T-helper 2 cell treated with Interferon-gamma antibody and Interleukin-4, amounts not matched to agents 5 μg/mL and 100 μg/mL, for 36 hours (primary cell): ENCODE measurements at regions not wholly inside any gene's neighbourhood (a gene's known extent, or its start where the extent isn't known, plus 50 kb on each side); places are given as distances from the start of the nearest gene placed in this dataset.

Experiments used
- DNase-seq: peaks from one replicate; pipeline ENCODE4 v3.0.0; 2021; ENCODE audit warnings: low spot score
- H3K27ac Mint-ChIP-seq: one replicate; pipeline ENCODE4 v1.8.0; 2021; ENCODE audit warnings: mild to moderate bottlenecking, mixed read lengths
- H3K27me3 Mint-ChIP-seq: one replicate; pipeline ENCODE4 v1.8.0; 2021; ENCODE audit warnings: low read depth, mixed read lengths
- H3K36me3 Mint-ChIP-seq: one replicate; pipeline ENCODE4 v1.8.0; 2021; ENCODE audit warnings: low read depth, mixed read lengths
- H3K4me1 Mint-ChIP-seq: one replicate; pipeline ENCODE4 v1.8.0; 2021; ENCODE audit warnings: low read depth, mixed read lengths
- H3K4me3 Mint-ChIP-seq: one replicate; pipeline ENCODE4 v1.8.0; 2022; ENCODE audit warnings: mild to moderate bottlenecking, moderate library complexity, mixed read lengths
- H3K9me3 Mint-ChIP-seq: one replicate; pipeline ENCODE4 v1.8.0; 2021; ENCODE audit warnings: mixed read lengths

DNA sequence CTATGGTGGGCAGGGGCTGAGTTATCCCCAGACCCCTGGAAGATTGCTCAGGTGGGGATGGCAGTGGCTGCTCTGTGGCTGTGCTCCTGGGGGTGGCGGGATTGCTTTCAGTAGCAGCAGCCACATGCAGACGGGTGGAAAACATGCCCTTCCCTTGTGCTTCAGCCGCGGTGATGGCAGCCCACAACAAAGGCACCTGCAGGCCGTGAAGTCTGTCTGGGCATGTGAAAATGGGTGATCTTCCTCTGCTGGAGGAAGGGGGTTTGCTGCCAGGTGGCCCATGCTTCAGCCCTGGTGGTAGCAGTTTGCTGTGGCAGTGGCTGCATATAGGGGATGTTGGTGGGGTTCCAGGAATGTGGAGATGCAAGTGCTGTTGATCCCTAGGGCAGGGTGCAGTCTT lies 326.2 kb upstream of the RGS6 start:
- Mint-ChIP-seq H3K4me3 (no peak overlapping the region), H3K27ac (no peak overlapping the region), H3K36me3 (peaks cover 32% of the 10 kb centered on the region), H3K27me3 (no peaks in the 10 kb centered on the region), H3K9me3 (peaks cover 22% of the 10 kb centered on the region), H3K4me1 (peaks cover 12% of the 10 kb centered on the region)
- DNase-seq: no peak

DNA sequence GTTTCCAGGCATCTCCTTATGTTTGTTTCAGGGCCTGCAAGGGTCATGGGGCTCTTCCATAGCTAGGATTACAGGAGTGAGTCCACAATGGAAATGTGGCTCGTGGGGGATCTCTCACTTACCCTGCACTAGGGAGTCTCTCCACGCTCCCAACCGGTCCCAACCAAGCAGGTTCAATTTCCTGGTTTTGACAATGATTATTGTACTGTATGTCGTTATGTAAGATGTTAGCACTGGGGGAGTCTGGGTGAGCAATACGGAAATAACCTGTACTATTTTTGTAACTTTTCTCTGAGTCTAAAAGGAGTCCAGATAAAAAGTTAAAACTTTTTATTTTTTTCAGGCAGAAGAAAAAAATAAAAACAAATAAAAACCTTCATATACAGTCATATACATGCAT lies 325.7 kb upstream of the RGS6 start:
- H3K4me3 Mint-ChIP-seq: no peak overlapping the region
- no peak overlapping the region for H3K27ac Mint-ChIP-seq

GRCh38 chr14:71607056-71607455 lies 325.2 kb upstream of the RGS6 start:
- Mint-ChIP-seq H3K27ac (no peak overlapping the region), H3K36me3 (peaks cover 23% of the 10 kb centered on the region), H3K4me1 (peaks cover 10% of the 10 kb centered on the region), H3K27me3 (no peaks in the 10 kb centered on the region), H3K4me3 (no peak overlapping the region), H3K9me3 (peaks cover 12% of the 10 kb centered on the region)
- DNase-seq: no peak

More for the DNA sequence above, 325.7 kb upstream of the RGS6 start:
- H3K4me1 Mint-ChIP-seq: peaks cover 12% of the 10 kb centered on the region
- peaks cover 17% of the 10 kb centered on the region for H3K9me3 Mint-ChIP-seq
- no peaks in the 10 kb centered on the region for H3K27me3 Mint-ChIP-seq
- H3K36me3 Mint-ChIP-seq: peaks cover 26% of the 10 kb centered on the region
- no peak for DNase-seq

DNA sequence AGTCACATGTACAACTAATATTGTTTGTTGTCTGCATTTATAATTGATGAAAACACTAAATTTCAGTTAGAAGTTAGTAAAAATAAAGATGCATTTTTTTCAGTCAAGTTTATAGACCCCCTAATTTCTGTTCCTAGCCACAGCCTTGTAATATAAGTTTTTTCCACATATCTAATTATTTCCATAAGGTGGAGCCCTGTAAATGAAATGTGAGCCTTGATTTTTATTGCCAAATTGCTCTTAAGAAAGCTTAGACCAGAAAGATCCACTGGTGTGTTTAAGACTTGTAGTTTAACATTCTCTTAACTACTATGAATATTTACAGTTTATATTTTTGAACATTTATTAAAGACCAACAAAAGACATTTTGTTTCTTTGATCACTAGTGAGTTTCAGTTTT lies 322.1 kb upstream of the RGS6 start:
- Mint-ChIP-seq H3K27ac (no peak overlapping the region), H3K9me3 (peaks cover 5% of the 10 kb centered on the region), H3K36me3 (peaks cover 12% of the 10 kb centered on the region), H3K27me3 (no peaks in the 10 kb centered on the region), H3K4me3 (no peak overlapping the region), H3K4me1 (peaks cover 12% of the 10 kb centered on the region)
- no peak for DNase-seq

DNA sequence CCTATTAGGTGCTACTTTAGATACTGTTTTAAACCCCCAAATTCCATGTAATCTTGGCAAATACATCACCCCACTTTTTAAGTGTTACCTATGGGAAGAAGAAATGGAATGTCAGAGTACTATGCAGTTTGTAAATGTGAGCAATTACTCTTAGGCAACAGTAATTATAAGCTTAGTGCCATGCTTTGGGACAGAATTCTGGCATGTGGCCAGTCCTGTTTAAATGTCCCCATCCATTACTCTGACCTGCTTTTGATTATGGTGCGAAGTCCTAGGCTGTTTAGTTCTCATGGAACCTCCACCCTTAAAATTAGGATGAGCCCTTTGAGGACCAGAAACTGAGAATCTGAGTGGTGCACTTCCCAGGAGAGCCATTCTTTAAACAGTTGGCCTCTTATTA lies 321.4 kb upstream of the RGS6 start:
- Mint-ChIP-seq H3K36me3 (peaks cover 9% of the 10 kb centered on the region), H3K9me3 (no peaks in the 10 kb centered on the region), H3K27me3 (no peaks in the 10 kb centered on the region), H3K27ac (no peak overlapping the region), H3K4me1 (peaks cover 11% of the 10 kb centered on the region), H3K4me3 (no peak overlapping the region)
- no peak for DNase-seq

DNA sequence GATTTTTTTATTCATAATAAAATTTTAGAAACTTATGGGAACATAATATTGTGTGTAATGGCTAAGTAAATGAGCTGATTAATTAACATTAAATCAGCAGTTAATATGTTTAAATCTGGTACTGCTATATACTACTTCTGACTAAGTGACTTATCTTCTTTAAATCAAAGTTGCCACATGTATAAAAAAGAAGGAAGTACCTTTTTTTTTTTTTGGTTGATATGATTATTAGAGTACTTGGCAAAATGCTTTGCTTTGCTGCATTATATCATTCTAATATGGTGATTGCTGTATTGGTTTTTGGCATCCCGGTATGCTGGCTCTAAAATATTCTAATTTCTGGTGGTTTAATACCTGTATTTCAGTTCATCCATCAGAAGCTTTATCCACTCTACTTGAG lies 319.1 kb upstream of the RGS6 start:
- Mint-ChIP-seq H3K27me3 (no peaks in the 10 kb centered on the region), H3K36me3 (peaks cover 4% of the 10 kb centered on the region), H3K4me3 (no peak overlapping the region)

GRCh38 chr14:71616013-71616412 lies 316.2 kb upstream of the RGS6 start:
- no peak overlapping the region for H3K4me3 Mint-ChIP-seq
- H3K27ac Mint-ChIP-seq: no peak overlapping the region
- H3K27me3 Mint-ChIP-seq: no peaks in the 10 kb centered on the region
- no peaks in the 10 kb centered on the region for H3K9me3 Mint-ChIP-seq
- peaks cover 21% of the 10 kb centered on the region for H3K36me3 Mint-ChIP-seq
- H3K4me1 Mint-ChIP-seq: peaks cover 11% of the 10 kb centered on the region
- DNase-seq: no peak

More for the DNA sequence above, 319.1 kb upstream of the RGS6 start:
- no peak overlapping the region for H3K27ac Mint-ChIP-seq
- H3K9me3 Mint-ChIP-seq: no peaks in the 10 kb centered on the region
- peaks cover 11% of the 10 kb centered on the region for H3K4me1 Mint-ChIP-seq
- no peak for DNase-seq

DNA sequence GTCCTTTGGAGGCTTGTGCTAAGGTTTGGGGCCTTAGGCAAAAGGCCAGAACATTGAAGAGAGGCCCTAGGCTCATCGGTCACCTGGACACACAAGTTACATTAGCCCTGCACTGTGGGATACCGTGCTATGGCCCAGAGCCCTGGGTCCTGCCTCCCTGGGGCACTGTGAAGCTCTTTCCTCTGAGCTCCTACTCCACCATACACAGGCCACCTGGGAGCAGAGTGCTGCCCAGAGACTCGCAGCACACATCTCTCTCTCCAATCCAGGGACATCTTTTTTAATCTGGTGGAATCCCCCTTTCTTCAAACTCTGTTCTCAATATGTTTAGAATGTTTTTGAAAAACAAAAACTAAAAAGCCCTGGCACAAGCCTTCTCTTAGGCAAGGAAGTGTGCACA lies 314.2 kb upstream of the RGS6 start:
- peaks cover 11% of the 10 kb centered on the region for H3K4me1 Mint-ChIP-seq
- peaks cover 32% of the 10 kb centered on the region for H3K36me3 Mint-ChIP-seq
- no peak overlapping the region for H3K27ac Mint-ChIP-seq
- no peaks in the 10 kb centered on the region for H3K27me3 Mint-ChIP-seq
- DNase-seq: no peak
- no peaks in the 10 kb centered on the region for H3K9me3 Mint-ChIP-seq
- H3K4me3 Mint-ChIP-seq: no peak overlapping the region

GRCh38 chr14:71618716-71619115 lies 313.5 kb upstream of the RGS6 start:
- Mint-ChIP-seq H3K36me3 (peaks cover 32% of the 10 kb centered on the region), H3K27ac (peak overlapping the region; percentile 2), H3K27me3 (no peaks in the 10 kb centered on the region), H3K9me3 (no peaks in the 10 kb centered on the region), H3K4me3 (no peak overlapping the region), H3K4me1 (peaks cover 11% of the 10 kb centered on the region)
- no peak for DNase-seq

DNA sequence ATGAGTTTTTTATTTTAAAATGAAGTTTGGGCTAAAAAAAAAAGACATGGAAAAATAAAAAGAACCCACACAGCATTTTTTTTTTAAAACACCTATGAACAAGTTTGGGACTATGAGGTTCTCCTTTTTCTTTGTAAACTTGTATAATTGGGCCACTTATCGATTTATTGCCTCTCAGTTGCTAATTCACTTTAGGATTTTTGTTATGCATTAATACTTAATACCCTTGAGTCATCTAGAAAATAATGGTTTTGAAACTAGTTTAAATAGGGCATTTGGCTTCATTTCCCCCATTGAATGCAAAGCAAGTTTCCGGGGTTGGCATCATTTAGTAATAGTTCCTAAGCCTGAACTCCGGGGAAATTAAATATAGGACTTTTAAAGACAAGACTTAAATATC lies 312.8 kb upstream of the RGS6 start:
- Mint-ChIP-seq H3K4me3 (no peak overlapping the region), H3K27ac (no peak overlapping the region), H3K27me3 (no peaks in the 10 kb centered on the region), H3K9me3 (no peaks in the 10 kb centered on the region), H3K36me3 (peaks cover 39% of the 10 kb centered on the region), H3K4me1 (peaks cover 13% of the 10 kb centered on the region)
- no peak for DNase-seq

- H3K36me3 Mint-ChIP-seq: peaks cover 41% of the 10 kb centered on the region
- H3K27me3 Mint-ChIP-seq: no peaks in the 10 kb centered on the region
- peaks cover 12% of the 10 kb centered on the region for H3K4me1 Mint-ChIP-seq
- H3K27ac Mint-ChIP-seq: peak overlapping the region; percentile 6
- DNase-seq: no peak
- no peaks in the 10 kb centered on the region for H3K9me3 Mint-ChIP-seq
- H3K4me3 Mint-ChIP-seq: no peak overlapping the region
Observed at GRCh38 chr14:71620401-71620800, 311.8 kb upstream of the RGS6 start.

- DNase-seq: no peak
- Mint-ChIP-seq H3K36me3 (peaks cover 42% of the 10 kb centered on the region), H3K27me3 (no peaks in the 10 kb centered on the region), H3K4me3 (no peak overlapping the region), H3K9me3 (no peaks in the 10 kb centered on the region), H3K4me1 (peaks cover 7% of the 10 kb centered on the region), H3K27ac (no peak overlapping the region)
Observed at GRCh38 chr14:71621276-71621675, 311.0 kb upstream of the RGS6 start.

- H3K9me3 Mint-ChIP-seq: no peaks in the 10 kb centered on the region
- peaks cover 42% of the 10 kb centered on the region for H3K36me3 Mint-ChIP-seq
- no peak overlapping the region for H3K4me3 Mint-ChIP-seq
- H3K27me3 Mint-ChIP-seq: no peaks in the 10 kb centered on the region
- H3K4me1 Mint-ChIP-seq: peaks cover 5% of the 10 kb centered on the region
- peak overlapping the region; percentile 26 for H3K27ac Mint-ChIP-seq
- no peak for DNase-seq
Observed at GRCh38 chr14:71621980-71622605, 310.1 kb upstream of the RGS6 start.

GRCh38 chr14:71623939-71624338 lies 308.3 kb upstream of the RGS6 start:
- H3K27ac Mint-ChIP-seq: no peak overlapping the region
- peaks cover 5% of the 10 kb centered on the region for H3K4me1 Mint-ChIP-seq
- DNase-seq: no peak
- H3K9me3 Mint-ChIP-seq: no peaks in the 10 kb centered on the region
- H3K36me3 Mint-ChIP-seq: peaks cover 41% of the 10 kb centered on the region
- no peaks in the 10 kb centered on the region for H3K27me3 Mint-ChIP-seq
- H3K4me3 Mint-ChIP-seq: no peak overlapping the region

- Mint-ChIP-seq H3K36me3 (peaks cover 41% of the 10 kb centered on the region), H3K4me3 (no peak overlapping the region), H3K27ac (no peak overlapping the region), H3K9me3 (no peaks in the 10 kb centered on the region), H3K4me1 (peaks cover 5% of the 10 kb centered on the region), H3K27me3 (no peaks in the 10 kb centered on the region)
- no peak for DNase-seq
Observed at GRCh38 chr14:71625175-71625574, 307.1 kb upstream of the RGS6 start.
